Right ventricle myocardium inferior (tissue), 1 donor: ENCODE measurements at regions not wholly inside any gene's neighbourhood (a gene's known extent, or its start where the extent isn't known, plus 50 kb on each side); places are given as distances from the start of the nearest gene placed in this dataset.

Experiments used
- ATAC-seq: fragments of 200-7000 bp; cut with Tn5 transposase; one replicate; pipeline ENCODE4 v1.9.1; 2020; ENCODE audit warnings: mild to moderate bottlenecking, moderate library complexity
- DNase-seq: peaks from one replicate; pipeline ENCODE4 v3.0.0; 2021; ENCODE audit errors: missing footprints
- intact Hi-C: fragments of 100-400 bp; cut with DNase I; formaldehyde crosslinking; loops from one replicate; pipeline ENCODE4 v1.11.0; 2022
- donor health status: DM: no; HTN: yes; CAD: no; lungs with severe emphysema.

DNA sequence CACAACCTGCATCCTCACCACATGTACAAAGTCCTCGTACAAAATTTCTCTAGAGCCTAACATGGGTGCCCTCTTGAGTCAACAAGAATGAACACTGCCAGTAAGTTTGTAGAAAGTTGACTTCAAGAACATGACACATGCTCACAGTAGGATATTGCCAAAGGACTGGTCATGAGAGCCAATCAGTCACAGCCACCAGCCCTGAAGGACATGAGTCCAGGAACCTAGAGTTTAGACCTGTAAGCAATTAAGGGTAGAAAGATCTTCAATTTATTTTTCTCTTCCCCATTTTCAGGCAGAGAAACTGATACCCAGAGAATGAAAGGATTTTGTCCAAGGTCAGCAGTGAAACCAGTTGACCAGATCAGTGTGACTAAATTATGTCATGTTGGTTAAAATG is 96.1 kb downstream of the MAFB start:
- ATAC-seq = no peak
- intact Hi-C loops = no loop called here

DNA sequence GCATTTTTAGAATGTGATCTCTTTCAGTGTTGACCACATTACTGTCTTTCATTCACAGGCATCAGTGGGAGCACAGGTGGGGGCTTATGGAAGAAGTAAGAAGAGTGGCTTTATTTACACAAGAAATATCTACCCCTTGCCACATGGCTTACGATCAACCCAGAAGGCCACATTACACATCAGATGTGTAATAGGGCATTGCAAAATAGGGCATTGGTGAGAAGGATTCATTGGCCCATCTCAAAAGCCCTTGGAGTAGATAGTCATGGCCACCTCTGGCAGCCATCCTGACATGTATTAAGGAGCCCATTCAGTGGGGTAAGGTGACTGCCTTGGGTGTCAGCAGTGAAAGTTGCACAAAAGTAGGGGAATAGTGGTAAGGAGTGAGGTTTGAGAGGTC is 97.5 kb downstream of the MAFB start:
- no peak for DNase-seq
- no peak for ATAC-seq
- intact Hi-C loops = no loop called here

More for the DNA sequence above, 96.1 kb downstream of the MAFB start:
- no peak for DNase-seq

GRCh38 chr20:40591119-40591518 is 97.9 kb downstream of the MAFB start:
- ATAC-seq (no peak), DNase-seq (no peak)
- intact Hi-C loops = no loop called here

DNA sequence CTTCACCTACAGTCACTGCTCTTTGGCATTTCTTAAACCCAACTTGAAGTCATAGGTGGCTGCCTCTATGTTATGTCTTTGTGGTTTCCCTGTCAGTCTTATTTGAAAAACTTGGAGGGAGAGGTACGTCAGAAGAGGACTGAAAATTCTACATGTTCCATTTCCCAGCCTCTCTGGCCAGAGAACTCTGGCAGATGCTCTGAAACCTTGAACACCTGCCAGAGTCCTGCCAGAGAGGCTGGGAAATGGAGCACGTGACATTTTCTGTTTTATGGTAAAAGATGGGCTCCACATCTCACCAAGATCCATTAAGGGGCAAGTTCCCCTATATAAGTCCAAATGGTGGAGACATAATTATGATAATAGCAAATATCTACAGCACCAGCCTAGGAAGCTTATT is 99.5 kb downstream of the MAFB start:
- ATAC-seq (no peak), DNase-seq (no peak)
- intact Hi-C loops = no loop called here

- intact Hi-C loops = no loop called here
- no peak for DNase-seq
- peak; percentile 64 for ATAC-seq
Observed at GRCh38 chr20:40588891-40589290, 100.1 kb downstream of the MAFB start.

GRCh38 chr20:40587038-40587437 is 102.0 kb downstream of the MAFB start:
- ATAC-seq = no peak
- intact Hi-C loops = no loop called here
- no peak for DNase-seq

DNA sequence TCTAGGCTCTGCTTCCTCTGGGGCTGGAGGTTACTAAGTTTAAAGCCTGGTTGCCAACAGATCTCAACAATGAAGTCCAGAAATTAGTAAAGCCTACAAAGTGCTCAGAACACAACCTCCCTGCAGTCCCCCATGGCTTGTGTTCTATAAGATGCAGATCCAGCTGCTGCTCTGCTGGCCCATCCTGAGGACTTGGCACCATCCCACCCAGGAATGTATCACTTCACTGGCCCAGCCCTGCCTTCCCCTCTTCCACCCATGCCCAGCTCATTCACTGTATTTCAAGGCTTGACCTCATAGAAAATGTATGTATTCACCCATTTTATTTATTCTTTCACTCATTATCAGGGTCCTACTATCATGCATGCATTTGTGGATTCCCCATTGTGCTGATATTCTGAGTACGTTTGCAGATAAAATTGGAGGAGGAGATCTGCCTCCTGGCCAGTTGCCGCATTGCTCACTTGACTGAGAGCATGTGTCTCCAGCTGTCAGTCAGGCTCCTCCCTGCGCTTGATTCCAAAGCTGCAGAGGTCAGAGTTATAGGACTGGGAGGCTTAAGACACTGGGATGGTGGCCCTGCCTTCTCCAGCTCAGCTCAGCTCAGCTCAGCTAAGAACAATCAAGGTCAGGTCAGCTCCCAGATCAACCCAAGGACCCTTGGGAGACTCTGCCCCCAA is 104.8 kb downstream of the MAFB start:
- intact Hi-C loops = no loop called here
- DNase-seq (peak; percentile 76), ATAC-seq (peak; percentile 69)

GRCh38 chr20:40583636-40584035 is 105.4 kb downstream of the MAFB start:
- no peak for DNase-seq
- no peak for ATAC-seq
- intact Hi-C loops = no loop called here

DNA sequence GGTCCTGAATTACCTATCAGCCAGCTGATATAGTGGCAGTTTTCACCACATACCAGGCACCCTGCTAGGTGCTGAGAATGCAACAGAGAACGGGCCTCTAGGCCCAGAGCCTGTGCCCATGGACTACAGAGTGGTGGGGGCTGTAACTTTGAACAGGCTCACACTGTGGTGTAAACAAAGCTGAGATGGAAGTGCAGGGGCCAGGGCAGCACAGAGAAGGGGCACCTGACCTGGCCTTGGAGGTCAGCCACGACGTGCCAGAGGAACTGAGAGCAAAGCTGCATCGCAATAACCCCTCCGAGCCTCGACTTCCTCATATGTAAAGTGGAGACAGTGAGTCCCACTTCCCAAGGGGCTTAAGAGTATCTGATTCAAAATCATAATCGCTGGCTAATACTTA is 105.8 kb downstream of the MAFB start:
- intact Hi-C loops = no loop called here
- ATAC-seq (peak; percentile 26), DNase-seq (peak; percentile 76)

DNA sequence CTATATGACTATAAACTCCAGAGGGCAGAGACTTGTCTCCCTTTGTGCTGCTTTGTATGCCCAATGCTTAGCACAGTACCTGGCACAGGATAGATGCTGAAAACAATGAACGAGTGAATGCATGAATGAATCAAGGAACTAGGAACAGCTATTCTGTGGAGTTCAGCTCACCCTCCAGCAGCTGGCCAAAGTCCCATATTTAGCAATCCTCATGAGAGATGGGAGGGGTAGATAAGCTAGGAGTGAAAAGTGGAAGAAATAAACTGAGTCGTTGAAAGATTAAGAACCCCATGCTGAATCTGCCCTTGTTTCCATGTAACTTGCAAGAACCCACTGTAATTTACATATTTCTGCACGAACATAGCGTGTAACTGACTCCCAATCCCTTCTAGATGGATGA is 106.5 kb downstream of the MAFB start:
- intact Hi-C loops = no loop called here
- no peak for DNase-seq
- peak; percentile 64 for ATAC-seq

- intact Hi-C loops = no loop called here
Observed at GRCh38 chr20:40579701-40580100, 109.3 kb downstream of the MAFB start.

GRCh38 chr20:40578961-40579360 is 110.1 kb downstream of the MAFB start:
- intact Hi-C loops = no loop called here
- DNase-seq (no peak), ATAC-seq (no peak)

More at GRCh38 chr20:40579701-40580100, 109.3 kb downstream of the MAFB start:
- no peak for ATAC-seq
- DNase-seq = no peak

DNA sequence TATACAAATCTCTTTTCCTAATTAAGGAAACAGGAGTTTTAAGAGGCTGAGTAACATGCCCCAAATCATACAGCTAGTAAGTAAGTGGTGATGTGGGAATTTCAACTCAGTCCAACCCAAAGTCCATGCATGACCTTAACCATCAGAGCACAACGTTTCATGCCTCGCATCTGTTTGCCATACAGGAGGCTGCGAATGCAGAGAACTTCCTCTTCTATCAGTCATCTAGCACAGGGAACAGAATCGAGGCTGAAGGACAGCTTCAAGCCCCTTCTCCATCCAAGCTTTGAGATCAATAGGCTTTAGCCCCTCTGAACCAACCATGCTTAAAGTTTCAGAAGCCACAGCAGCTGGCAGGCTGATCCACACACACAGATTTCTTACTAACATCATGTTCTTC is 113.2 kb downstream of the MAFB start:
- DNase-seq (no peak), ATAC-seq (no peak)
- intact Hi-C loops = no loop called here

GRCh38 chr20:40572251-40572650 is 116.8 kb downstream of the MAFB start:
- DNase-seq (no peak), ATAC-seq (peak; percentile 10)
- intact Hi-C loops = no loop called here

DNA sequence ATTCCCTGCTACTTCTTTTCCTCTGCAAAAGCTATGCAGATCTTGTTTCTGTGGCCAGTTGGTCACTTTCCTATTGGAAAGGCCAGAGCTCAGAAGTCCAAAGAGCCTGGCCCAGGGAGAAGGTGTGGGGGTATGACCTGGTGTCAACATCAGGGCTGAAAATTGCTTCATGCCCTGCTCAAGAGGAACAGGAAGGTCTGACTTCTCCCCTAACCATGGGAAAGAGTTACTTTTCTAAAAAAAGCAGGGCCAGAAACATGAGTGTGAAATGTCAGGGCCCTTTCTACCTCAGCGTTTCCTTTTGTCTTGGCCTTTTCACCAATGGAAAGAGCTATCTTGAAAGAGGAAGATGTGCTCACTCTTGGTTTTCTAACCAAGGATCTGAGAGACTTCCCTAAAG is 117.4 kb downstream of the MAFB start:
- DNase-seq (no peak), ATAC-seq (peak; percentile 46)
- intact Hi-C loops = no loop called here

GRCh38 chr20:40568200-40568599 is 120.8 kb downstream of the MAFB start:
- ATAC-seq = no peak
- no peak for DNase-seq

GRCh38 chr20:40565682-40566040 is 123.4 kb downstream of the MAFB start:
- DNase-seq = no peak
- ATAC-seq = no peak
- intact Hi-C loops = no loop called here

More at GRCh38 chr20:40568200-40568599, 120.8 kb downstream of the MAFB start:
- intact Hi-C loops = no loop called here

DNA sequence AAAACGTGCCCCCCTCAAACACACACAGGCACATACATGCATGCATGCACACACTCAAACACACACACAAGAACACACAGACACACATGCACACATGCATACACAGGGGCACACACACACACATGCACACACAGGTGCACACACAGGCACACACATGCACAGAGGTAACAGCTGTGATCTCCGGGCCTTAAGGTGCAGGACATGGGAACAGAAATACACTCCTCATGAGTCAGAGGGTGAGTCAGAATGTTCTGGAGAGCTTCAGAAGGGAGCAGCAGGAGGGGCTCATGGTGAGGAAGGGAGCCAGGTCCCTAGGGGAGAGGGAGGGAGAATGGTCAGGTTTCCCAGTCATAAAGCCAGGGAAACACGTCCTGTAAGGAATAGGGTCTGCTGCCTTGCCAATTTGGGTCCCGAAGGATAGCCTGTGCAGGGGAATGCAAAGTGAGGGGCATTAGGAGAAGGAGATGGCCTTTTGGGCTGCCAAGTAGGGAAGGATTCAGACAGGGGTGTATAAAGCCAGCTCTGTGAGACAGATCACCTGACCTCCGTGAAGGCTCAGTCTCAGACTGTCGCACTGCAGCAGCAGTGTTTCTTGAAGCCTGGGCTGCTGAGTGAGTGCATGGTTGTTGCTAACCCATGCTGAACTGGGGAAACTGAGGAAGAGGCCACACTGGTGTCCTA is 123.9 kb downstream of the MAFB start:
- DNase-seq = no peak
- no peak for ATAC-seq
- intact Hi-C loops = no loop called here

DNA sequence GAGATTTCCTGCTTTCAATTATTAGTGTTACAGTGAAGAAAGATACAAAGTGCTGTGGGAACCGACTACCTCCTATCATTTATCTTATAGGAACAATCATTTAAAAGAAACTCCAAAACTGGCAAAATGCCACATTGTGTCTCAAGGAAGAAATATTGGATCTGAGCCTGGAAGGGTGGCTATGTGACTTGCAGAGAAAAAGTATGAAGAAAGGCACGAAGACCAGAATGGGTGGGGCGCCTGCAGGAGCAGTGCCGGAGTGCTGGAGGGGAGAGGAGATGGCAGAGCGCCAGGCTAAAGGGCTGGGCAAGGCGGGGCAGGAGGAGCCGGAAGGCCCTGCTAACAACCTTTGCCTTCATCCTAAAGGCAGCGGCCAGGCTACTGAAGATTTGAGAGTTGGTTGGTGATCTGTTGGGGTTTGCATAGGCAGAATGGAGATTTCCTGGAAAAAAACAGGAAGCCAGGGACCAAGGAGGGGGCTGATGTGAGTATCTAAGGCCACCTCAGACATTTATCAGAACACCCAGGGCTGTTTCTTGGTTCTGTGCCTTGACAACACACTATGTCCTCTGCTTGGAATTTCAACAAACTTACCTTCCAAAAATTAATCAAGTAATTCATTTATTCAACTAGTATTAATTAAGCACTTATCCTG is 125.6 kb downstream of the MAFB start:
- DNase-seq = peak; percentile 74
- peak; percentile 45 for ATAC-seq
- intact Hi-C loops = no loop called here

DNA sequence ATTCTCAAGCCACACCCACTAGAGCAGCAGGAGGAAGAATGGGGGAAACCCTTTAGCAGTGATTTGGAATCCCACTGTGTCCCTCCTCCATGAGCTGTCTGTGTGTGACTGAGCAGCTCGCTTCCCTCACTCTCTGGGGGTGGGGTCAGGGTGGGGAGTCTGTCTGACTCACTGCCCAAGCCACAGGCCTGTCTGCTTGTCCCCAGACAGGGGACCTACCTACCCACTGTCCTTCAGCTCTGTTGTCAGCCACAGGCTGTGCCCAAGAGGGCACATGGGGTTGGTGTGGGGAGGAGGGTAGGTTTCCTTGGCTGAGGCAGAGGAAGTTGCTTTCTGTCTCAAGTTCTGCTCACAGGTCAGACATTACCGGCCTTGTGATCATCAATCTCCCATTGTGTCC is 127.0 kb downstream of the MAFB start:
- intact Hi-C loops = no loop called here
- ATAC-seq (no peak), DNase-seq (no peak)
